Small intestine (tissue), 7 donors: ENCODE measurements at regions not wholly inside any gene's neighbourhood (a gene's known extent, or its start where the extent isn't known, plus 50 kb on each side); places are given as distances from the start of the nearest gene placed in this dataset.

Experiments
- DNase-seq, 2 donors: peaks; one replicate each; pipeline versions ENCODE4 v3.0.0 to v3.0.0-alpha.2; 2013
- FAIRE-seq: peaks from 2 replicates; lab custom pipeline; 2012; peaks lifted over from hg19 to GRCh38; lab: Jason Lieb, UNC
- H3K27ac ChIP-seq, 3 donors: one replicate each; pipeline ENCODE4 v1.5.1; 2013; ENCODE audit warnings: low read length in 2 of 3, mild to moderate bottlenecking in 2 of 3, control low read depth in 1 of 3, inconsistent platforms in 1 of 3, low read depth in 1 of 3, moderate library complexity in 1 of 3
- H3K27me3 ChIP-seq, 3 donors: one replicate each; pipeline ENCODE4 v1.6.1; 2013; ENCODE audit warnings: low read length in 3 of 3, inconsistent platforms in 1 of 3; ENCODE audit not compliant: control insufficient read depth in 3 of 3, insufficient read depth in 3 of 3
- H3K36me3 ChIP-seq, 3 donors: one replicate each; pipeline ENCODE4 v1.6.1; 2013; ENCODE audit warnings: low read length in 3 of 3, inconsistent platforms in 1 of 3, low read depth in 1 of 3, mild to moderate bottlenecking in 1 of 3, moderate library complexity in 1 of 3; ENCODE audit not compliant: control insufficient read depth in 3 of 3, insufficient read depth in 2 of 3
- H3K4me1 ChIP-seq, 3 donors: one replicate each; pipeline ENCODE4 v1.6.1; 2013; ENCODE audit warnings: low read length in 2 of 3, inconsistent platforms in 1 of 3, low read depth in 1 of 3, mild to moderate bottlenecking in 1 of 3, moderate library complexity in 1 of 3; ENCODE audit not compliant: control insufficient read depth in 3 of 3, insufficient read depth in 2 of 3
- H3K4me3 ChIP-seq, 3 donors: one replicate each; pipeline ENCODE4 v1.5.1; 2013; ENCODE audit warnings: low read length in 3 of 3, control low read depth in 1 of 3, inconsistent platforms in 1 of 3, low read depth in 1 of 3, mild to moderate bottlenecking in 1 of 3, moderate library complexity in 1 of 3
- H3K9me3 ChIP-seq, 2 donors: one replicate each; pipeline ENCODE4 v1.6.1; 2013; ENCODE audit warnings: low read depth in 1 of 2, low read length in 1 of 2; ENCODE audit not compliant: control insufficient read depth in 2 of 2, insufficient read depth in 1 of 2
- WGBS, 3 donors: extraction: QIAGEN DNeasy Blood & Tissue Kit; methylation state at CpG; one replicate each; pipeline ENCODE4 v1.1.7; 2013; 5-methylcytosine and 5-hydroxymethylcytosine counted together
- donor health status: healthy with polysubstance abuse.
- donor health status: control.
- donor health status: control.
- donor health status: Bipolar disorder and iron deficiency.
- donor health status: healthy.

DNA sequence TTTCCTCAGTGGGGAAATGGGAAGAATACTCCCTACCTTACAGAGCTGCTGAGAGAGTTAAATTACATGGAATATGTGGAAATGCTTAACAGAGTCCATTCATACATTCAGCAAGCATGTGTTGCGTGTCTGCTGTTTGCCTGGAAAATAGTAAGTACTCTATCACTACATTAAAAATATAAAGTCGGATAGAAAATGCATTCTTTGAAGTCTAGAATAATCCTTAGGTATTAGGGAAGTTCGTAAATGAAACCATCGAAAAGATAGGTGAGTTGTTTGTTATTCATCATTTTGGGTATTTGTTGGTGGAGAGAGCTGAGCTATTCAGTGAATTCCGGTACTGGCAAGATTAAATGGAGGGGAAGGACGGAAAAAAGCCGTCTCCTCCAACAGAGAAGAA lies 200.1 kb downstream of the OPA1 start:
- no peak overlapping the region for H3K27ac ChIP-seq
- H3K4me3 ChIP-seq = no peak overlapping the region
- peaks cover 0 to 2% (median 0%) of the 10 kb centered on the region in 3 donors for H3K27me3 ChIP-seq
- DNase-seq (no peak), FAIRE-seq (no peak)
- H3K36me3 ChIP-seq = no peaks in the 10 kb centered on the region
- no peaks in the 10 kb centered on the region for H3K9me3 ChIP-seq
- 90 to 94% (median 93%) methylated on average over 7 of the region's 7 CpGs for WGBS, 3 donors
- peaks cover 0 to 18% (median 0%) of the 10 kb centered on the region in 3 donors for H3K4me1 ChIP-seq

DNA sequence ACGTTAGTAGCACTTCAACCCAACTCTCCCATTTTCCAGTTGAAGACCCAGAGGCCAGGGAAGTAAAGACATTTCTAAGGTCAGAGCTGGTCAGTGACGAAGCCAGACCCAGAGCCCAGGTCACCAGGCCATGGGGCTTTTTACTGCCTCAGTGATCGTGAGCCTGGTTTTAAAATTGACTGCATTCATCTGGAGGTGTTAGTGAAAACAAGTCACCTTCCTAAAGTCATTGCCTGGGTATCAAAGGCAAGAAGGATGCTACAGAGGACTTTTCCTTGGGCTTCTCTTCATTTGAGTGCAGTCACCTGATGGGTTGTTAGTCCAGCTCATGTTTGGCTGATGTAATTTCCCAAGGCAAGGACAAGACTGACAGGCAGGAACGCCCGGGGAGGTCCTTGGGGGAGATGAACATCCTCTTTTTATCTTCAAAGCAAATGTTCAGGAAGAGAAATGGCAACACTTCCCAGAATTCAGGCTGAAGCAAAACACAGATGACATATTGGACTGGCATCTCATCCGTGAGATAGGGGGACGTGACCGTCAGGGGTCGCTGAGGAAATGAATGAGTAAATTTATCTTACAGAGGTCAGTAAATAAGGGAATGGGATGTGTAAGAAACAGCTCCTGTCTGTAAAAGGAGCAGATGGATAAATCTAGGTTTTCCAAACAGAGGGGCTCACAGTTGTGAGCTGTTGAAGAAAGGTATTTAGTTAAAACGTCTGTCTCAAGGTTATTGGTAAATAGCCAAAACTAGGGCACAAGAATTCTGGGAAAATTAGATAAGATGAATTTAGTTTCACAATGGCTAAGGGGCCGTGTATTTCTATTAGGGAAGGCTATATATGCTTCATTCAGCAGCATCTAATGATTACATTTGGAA lies 201.2 kb downstream of the OPA1 start:
- H3K4me1 ChIP-seq = peaks cover 0 to 9% (median 0%) of the 10 kb centered on the region in 3 donors
- WGBS, 3 donors = 57 to 59% (median 59%) methylated on average over 11 of the region's 11 CpGs
- H3K4me3 ChIP-seq = no peak overlapping the region
- no peak for DNase-seq
- H3K27ac ChIP-seq = no peak overlapping the region
- no peaks in the 10 kb centered on the region for H3K9me3 ChIP-seq
- H3K36me3 ChIP-seq = no peaks in the 10 kb centered on the region
- no peak for FAIRE-seq
- peaks cover 0 to 2% (median 0%) of the 10 kb centered on the region in 3 donors for H3K27me3 ChIP-seq

DNA sequence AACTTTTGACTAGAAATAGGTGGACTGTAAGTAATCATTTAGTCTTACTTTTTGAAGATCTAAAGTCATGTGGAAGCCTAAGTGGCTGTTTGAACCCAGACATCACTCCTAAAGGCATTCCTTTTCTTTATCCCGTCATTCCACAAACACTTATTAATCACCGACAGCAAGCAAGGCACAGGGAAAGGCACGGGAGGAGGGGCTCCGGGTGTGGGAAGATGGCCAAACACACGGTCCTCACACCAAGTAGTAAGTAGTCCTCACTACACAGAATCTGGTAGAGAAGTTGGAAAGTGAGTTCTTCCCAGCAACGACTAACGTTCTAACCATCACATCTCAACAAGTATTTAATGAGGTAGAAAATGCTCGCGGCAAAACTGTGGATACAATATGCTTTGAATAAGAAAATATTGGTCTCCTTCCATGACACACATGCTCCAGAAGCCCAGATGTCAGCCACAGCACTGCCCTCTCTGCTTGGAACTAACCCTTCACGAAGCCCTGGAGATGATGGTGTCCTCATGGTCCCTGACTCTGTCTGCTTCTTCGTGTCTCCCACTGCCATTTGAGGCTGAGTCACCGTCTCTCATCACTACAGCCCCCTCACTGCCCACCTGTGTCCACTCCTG lies 202.2 kb downstream of the OPA1 start:
- no peaks in the 10 kb centered on the region for H3K36me3 ChIP-seq
- H3K4me1 ChIP-seq = peaks cover 0 to 9% (median 0%) of the 10 kb centered on the region in 3 donors
- no peak overlapping the region for H3K4me3 ChIP-seq
- DNase-seq (no peak), FAIRE-seq (no peak)
- 78 to 90% (median 81%) methylated on average over 12 of the region's 12 CpGs for WGBS, 3 donors
- H3K9me3 ChIP-seq = no peaks in the 10 kb centered on the region
- no peak overlapping the region for H3K27ac ChIP-seq
- H3K27me3 ChIP-seq = peaks cover 0 to 2% (median 0%) of the 10 kb centered on the region in 3 donors

DNA sequence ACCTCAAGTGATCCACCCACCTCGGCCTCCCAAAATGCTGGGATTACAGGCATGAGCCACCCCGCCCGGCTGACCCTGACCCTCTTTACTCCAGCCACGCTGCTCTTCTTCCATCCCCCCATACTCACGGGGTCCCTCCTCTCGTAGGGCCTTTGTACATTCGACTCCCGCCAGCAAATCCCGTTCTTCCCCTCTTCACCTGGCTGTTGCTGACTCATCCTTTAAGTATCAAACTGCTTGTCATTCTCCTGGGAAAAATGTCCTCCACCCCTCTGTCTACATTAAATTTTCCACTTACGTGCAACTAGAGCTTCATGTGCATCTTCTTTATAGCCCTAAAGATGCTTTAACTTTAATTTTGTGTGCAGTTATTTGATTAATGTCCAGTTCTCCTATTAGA lies 203.1 kb downstream of the OPA1 start:
- no peaks in the 10 kb centered on the region for H3K36me3 ChIP-seq
- FAIRE-seq (no peak), DNase-seq (no peak)
- H3K4me1 ChIP-seq = peaks cover 0 to 8% (median 0%) of the 10 kb centered on the region in 3 donors
- no peak overlapping the region for H3K4me3 ChIP-seq
- H3K9me3 ChIP-seq = no peaks in the 10 kb centered on the region
- WGBS, 3 donors = 90 to 92% (median 91%) methylated on average over 10 of the region's 10 CpGs
- H3K27me3 ChIP-seq = peaks cover 0 to 2% (median 0%) of the 10 kb centered on the region in 3 donors
- H3K27ac ChIP-seq = no peak overlapping the region

DNA sequence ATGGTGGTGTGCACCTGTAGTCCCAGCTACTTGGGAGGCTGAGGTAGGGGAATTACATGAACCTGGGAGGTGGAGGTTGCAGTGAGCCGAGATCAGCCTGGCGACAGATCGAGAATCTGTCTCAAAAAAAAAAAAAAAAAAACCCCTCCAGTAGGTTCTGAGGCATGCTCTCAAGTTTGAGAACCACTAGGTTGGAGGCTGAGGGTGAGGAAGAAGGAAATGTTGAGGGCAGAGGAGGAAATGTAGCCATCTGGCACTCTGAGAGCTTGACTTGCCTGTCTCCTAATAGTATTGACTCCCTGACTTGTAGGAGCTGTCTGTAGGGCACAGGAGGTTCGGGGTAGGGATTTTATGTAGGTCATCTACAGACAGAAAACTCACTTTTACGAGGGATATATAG lies 204.6 kb downstream of the OPA1 start:
- 81 to 94% (median 90%) methylated on average over 5 of the region's 5 CpGs for WGBS, 3 donors
- H3K27me3 ChIP-seq = peaks cover 0 to 2% (median 0%) of the 10 kb centered on the region in 3 donors
- no peaks in the 10 kb centered on the region for H3K9me3 ChIP-seq
- H3K36me3 ChIP-seq = no peaks in the 10 kb centered on the region
- DNase-seq (no peak), FAIRE-seq (no peak)
- H3K4me1 ChIP-seq = no peaks in the 10 kb centered on the region
- no peak overlapping the region for H3K4me3 ChIP-seq
- no peak overlapping the region for H3K27ac ChIP-seq

DNA sequence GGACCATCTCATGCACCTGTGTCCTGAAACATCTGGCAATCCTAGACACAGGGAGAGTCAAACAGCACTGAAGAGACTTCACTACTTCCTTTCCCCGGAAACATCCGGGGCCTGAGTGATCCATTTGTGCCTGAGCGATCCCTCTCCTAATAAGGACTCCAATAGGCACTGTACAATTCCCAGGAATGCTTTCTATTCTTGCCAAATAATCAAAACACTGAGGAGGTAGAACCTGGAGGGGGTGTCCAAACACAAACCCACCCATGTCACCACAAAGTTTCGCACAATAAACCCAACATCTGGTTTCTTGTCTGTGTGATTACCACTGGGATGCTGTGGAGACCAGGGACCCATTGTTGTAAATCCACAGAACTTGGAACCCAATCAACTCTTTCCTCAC lies 205.0 kb downstream of the OPA1 start:
- no peaks in the 10 kb centered on the region for H3K36me3 ChIP-seq
- H3K4me1 ChIP-seq = no peaks in the 10 kb centered on the region
- H3K9me3 ChIP-seq = no peaks in the 10 kb centered on the region
- WGBS, 3 donors = 78 to 83% (median 79%) methylated on average over 4 of the region's 4 CpGs
- DNase-seq = no peak
- FAIRE-seq = no peak
- no peak overlapping the region for H3K27ac ChIP-seq
- no peak overlapping the region for H3K4me3 ChIP-seq
- H3K27me3 ChIP-seq = peaks cover 0 to 2% (median 0%) of the 10 kb centered on the region in 3 donors

DNA sequence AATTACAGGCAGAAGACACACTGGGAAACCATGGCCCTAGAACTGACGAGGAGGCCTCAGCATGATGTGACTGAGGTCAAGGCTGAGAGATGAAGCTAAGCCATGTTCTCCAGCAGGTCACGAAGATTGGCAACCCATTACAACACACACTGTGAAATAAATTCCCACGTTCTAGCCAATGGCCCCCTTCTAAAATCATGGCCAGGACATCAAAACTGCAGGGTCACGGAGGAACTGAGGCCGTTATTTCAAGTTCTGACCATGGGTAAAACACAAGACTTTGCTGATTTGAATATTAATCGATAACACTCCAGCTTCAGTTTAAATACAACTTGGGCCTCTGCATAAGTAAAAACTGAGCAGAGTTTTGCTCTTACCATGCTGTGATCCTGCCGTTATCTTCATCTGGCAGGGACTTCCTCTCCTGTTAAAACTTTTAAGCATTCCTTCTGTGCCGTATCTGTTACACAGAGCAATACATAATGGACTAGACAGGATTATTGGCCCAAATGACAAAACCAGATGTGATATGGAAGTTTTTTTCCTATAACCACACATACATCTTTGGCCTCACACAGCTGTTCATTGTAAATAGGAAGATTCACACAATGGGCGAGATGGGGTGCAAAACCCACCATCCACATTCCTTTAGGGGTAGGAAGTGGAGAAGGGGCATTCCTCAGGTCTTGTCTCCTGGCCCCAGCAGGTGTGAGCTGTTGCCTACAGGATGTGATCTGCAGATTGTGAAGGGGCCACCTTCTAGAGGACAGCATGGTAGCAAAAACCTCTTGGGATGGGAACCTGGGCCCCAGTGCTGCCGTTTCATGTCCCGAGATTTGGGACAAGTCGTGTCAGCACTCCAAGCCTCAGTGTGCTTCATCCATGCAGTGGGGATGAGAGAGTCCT lies 207.4 kb downstream of the OPA1 start:
- H3K4me1 ChIP-seq = peaks cover 0 to 1% (median 0%) of the 10 kb centered on the region in 3 donors
- FAIRE-seq (no peak), DNase-seq (no peak)
- H3K36me3 ChIP-seq = no peaks in the 10 kb centered on the region
- no peak overlapping the region for H3K27ac ChIP-seq
- H3K9me3 ChIP-seq = no peaks in the 10 kb centered on the region
- no peaks in the 10 kb centered on the region for H3K27me3 ChIP-seq
- no peak overlapping the region for H3K4me3 ChIP-seq
- WGBS, 3 donors = 84 to 91% (median 84%) methylated on average over 12 of the region's 12 CpGs

DNA sequence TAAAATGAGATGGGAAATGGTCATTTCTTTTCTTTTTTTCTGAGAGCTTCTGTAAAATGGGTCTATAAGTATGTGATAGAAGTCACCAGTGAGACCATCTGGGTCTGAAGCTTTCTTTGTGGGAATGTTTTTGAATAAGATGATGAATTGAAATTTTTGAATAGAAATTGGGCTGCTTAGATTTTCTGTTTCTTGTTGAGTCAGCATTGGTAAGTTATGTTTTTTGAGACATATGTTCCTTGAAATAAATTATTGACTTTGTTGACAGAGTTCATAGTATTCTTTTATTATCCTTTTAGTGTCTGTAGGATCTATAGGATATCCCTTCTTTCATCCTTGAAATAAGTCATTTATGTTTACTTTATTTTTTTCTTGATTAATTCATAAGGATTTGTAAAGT lies 208.1 kb downstream of the OPA1 start:
- Histone ChIP-seq H3K27me3 (no peaks in the 10 kb centered on the region), H3K4me1 (peaks cover 0 to 7% (median 3%) of the 10 kb centered on the region in 3 donors), H3K4me3 (no peak overlapping the region), H3K36me3 (no peaks in the 10 kb centered on the region), H3K27ac (no peak overlapping the region), H3K9me3 (no peaks in the 10 kb centered on the region)
- DNase-seq (no peak), FAIRE-seq (no peak)
